HG03558 (cell line): ENCODE measurements at regions not wholly inside any gene's neighbourhood (a gene's known extent, or its start where the extent isn't known, plus 50 kb on each side); places are given as distances from the start of the nearest gene placed in this dataset.
"Not testable (repeated sequence)": the region's sequence is repeated elsewhere in the genome, so short reads cannot be mapped to it uniquely, and the experiment has no call there.

Experiments used
- ATAC-seq: cut with Tn5 transposase; IDR thresholded peaks from one replicate; pipeline ENCODE4 v1.9.1; 2021; ENCODE audit warnings: moderate number of reproducible peaks; ENCODE audit not compliant: unreplicated experiment; ENCODE audit errors: extremely low read depth

DNA sequence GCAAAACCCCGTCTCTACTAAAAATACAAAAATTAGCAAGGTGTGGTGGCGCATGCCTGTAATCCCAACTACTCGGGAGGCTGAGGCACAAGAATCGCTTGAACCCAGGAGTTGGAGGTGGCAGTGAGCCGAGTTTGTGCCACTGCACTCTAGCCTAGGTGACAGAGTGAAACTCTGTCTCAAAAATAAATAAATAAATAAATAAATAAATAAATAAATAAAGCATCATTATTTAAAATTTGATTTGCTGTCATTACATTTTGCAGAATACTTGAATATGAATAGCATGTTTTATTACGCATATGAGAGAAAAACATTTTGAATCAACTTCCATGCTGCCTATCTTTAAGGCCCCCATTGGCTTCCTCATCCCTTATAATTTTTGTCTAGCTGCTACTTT, 53.4 kb upstream of the MED14 start:
- ATAC-seq = not testable (repeated sequence)

DNA sequence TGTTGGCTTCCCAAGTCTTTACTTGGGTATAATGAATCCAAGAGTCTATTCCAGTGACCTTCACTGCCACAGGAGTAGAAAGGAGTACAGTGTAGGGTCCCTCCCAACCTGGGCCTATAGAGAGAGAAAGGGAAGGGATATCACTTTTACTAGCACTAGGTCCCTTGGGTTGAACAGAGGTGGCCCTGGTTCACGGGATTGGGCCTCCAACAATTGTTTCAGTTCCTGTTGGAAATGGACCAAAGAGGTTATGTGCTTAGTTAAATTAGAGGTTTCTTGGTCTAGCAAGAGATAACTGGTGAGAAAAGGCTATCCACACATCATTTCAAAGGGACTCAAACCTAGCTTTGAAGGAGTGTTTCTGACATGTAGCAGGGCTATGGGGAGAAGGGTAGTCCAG, 57.1 kb upstream of the MED14 start:
- ATAC-seq = no peak

DNA sequence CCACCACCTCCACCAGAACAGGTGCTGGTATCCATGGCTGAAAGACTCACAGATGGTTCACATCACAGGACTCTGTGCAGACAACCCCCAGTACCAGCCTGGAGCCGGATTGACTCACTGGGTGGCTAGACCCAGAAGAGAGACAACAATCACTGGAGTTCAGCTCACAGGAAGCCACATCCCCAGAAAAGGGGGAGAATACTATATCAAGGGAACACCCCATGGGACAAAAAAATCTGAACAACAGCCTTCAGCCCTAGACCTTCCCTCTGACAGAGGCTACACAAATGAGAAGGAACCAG, 59.4 kb upstream of the MED14 start:
- not testable (repeated sequence) for ATAC-seq

DNA sequence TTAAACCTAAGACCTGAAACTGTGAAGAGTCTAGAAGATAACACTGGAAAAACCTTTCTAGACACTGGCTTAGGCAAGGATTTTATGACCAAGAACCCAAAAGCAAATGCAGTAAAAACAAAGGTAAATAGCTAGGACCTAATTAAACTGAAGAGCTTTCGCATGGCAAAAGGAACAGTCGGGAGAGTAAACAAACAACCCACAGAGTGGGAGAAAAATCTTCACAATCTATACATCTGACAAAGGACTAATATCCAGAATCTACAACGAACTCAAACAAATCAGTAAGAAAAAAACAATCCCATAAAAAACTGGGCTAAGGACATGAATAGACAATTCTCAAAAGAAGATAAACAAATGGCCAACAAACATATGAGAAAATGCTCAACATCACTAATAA, 64.4 kb upstream of the MED14 start:
- ATAC-seq = not testable (repeated sequence)

DNA sequence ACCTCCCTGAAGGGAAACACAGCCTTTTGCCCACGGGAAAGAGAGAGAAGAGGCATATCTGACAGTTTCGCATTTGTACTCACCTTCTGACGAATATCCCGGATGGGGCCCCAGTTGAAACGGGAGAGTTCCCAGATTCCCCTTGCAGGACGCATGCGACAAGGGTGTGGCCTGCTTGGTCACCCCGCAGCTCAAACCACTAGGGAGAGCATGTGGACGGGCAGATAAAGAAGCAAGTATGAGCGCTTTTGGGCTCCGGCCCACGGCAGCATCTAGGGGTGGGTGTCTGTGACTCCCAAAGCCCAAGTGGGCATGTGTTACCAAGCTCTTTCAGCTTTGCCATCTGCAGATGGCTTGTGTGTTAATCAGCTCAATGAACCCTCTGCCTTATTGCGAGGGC, 70.1 kb upstream of the MED14 start:
- no peak for ATAC-seq

DNA sequence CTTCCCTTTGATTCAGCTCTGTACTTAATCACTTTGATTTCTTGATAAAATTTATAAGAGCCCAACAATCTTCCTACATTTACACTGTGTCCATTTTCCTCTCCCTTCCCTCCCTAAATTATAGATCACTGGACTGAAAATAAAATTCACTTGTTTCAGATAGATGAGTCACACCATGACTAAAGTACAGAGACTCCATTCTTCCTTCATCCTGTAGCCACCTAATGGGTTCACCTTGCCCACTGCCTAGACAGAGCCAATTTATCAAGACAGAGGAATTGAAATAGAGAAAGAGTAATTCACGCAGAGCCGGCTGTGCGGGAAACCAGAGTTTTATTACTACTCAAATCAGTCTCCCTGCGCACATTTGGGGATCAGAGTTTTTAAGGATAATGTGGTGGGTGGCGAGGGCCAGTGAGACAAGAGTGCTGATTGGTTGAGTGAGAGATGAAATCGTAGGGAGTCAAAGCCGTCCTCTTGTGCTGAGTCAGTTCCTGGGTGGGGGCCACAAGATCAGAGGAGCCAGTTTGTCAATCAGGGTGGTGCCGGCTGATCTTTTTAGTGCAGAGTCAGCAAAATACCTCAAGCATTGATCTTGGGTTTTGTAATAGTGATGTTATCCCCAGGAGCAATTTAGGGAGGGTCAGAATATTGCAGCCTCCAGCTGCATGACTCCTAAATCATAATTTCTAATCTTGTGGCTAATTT, 71.3 kb upstream of the MED14 start:
- ATAC-seq = no peak

DNA sequence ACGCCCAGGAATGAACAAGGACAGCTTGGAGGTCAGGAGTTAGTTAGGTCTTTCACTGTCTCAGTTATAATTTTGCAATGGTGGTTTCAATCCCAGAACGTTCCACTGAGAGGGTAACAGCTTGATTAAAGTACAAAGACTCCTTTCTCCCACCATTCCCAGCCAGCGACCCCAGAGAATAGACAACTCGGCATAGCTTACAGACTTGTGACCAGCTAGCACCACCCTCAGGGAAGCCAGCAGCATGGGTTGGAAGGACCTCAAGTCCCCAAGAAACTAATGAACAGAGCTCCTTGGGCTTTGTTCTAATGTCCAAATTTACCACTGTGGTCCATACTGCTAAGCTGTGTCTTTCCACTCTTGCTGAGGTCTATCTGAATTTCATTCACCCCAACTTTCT, 72.0 kb upstream of the MED14 start:
- no peak for ATAC-seq

DNA sequence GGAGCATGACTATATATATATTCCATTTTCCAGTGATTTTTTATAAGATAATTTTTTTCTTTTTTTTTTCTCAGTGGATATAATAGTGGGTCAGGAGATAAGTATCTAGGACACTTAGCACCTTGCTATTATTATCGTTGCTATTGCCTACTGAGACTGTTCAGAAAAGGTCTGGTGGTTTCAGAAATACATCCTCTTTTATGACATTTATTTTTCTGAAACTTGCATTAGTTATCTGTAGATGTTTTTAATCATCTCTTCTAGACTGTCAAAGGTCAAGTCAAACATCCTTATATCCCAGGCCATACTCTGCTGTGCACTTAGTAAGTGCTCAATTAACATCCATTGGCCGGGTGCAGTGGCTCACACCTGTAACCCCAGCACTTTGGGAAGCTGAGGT, 72.9 kb upstream of the MED14 start:
- no peak for ATAC-seq

DNA sequence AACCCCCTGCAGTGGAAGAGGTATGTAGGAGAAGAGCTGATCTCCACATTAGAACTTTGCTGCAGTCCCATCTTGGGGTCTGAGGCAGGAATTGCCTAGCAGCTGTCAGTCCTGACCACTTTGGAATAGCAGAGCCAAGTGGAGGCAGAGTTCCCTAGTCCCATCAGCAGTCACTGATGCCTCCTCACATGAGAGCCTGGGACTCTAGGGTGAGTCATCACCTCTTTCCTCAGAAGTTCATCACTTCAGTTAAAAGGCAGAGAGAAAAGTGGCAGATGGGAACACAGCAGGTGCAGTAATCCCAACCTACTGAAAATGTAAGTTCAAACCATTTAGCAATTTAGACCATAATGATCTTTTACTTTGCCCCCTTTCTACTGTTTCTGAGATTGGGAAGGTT, 73.9 kb upstream of the MED14 start:
- no peak for ATAC-seq

DNA sequence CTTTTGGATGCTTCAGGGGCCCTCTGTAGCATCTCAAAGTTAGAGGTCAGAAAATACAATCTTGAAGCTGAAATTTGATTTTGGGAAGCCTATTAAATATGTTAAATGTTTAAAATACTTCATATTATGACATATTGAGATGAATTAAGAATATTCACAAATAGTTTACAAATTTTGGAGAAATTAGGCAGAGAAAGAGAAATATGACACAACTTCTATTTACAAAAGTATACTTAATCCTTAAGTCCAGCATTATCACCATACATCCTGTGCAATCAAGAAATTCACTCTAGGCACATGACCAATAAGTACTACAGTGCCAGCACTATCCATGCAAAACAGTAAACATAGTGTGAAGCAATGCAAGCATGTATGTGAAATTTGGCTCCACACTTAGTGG, 79.7 kb upstream of the MED14 start:
- ATAC-seq = not testable (repeated sequence)

DNA sequence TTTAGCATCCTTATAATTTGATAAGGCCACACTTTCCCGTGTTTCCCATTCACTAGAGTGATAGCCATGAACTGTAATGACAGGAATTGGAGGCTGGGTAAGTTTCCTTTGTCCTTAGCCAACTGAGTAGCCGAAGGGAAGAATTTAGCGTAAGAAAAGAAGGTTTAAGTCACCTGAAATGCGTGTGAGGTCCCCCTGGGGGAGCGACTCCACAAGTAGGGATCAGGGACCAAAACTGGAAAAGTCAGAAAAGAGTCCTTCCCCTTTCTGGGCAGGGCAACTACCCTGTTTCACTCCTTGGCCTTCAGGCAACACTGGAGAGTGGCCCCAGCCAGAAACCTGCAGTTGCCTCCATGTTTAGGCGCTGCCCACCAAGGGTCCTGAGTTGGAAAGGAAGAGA, 81.6 kb upstream of the MED14 start:
- ATAC-seq = no peak

DNA sequence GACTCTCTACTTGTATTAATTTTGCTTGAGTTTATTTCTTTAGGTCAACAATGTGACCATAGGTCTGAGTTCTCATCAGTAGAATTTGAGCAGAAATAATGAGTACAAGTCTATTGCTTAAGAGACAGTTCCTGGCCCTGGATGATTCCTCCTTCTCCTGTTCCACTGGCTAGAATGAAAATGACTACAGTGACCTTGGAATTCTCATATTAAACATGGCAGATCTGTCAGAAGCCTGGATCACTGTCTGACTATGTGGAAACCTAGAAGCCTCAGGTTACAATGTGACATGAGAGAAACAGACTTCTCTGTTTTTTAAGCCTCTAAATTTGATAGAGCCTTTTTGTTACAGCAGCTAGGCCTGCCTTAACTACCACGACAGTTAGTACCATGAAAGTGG, 82.9 kb upstream of the MED14 start:
- no peak for ATAC-seq

DNA sequence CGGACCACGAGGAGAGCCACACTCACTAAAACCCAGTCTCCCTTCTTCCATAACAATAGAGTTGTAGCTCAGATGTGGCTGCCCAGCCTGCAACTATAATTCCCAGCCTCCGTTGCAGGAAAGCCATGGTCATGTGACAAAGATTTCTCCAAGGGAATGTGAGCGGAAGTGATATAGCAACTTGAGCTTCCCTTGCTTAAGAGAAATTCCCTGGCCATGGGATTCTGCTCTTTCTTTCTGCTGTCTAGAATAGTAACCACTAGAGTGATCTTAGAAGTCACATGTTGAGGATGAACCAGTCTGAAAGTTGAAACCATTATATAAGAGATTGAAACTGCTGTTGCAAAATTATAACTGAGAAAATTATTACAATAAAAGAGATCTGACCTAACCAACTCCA, 86.4 kb upstream of the MED14 start:
- no peak for ATAC-seq

DNA sequence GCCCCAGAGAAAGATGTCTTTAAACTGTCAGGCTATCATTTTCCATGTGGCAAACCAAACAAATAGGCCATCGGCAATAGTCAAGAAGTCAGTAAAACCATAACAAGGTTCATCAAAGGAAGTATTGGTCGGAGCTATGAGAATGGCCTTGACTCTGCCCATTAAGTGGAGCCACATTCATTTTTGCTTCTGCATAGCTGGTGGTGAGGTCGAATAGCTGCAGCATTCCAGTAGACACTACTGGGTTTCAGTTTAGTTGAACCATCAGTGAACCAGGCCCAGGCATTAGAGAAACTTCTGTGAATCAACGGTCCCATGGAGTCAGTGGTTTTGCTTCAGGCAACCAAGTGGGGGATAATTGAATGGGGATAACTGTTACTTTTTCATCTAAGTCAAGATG, 92.0 kb upstream of the MED14 start:
- no peak for ATAC-seq

DNA sequence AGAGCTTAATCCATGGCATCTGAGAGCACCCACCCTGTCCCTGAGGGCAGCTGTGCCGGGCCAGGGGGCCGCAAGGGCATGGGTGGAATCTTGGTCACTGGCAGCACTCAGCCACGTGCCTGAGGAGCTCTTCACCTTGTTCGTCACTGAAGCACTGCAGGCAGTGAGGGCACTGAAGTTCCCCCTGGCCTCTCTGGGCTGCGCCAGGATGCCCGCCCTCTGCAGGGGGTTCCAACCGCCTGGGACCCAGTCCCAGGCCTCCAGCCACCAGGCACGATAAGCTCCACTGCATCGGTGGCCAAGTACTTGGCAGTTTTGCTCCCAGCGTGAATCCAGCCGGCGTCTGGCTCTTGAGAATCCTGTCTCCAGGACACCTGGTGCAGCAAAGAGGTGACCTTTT, 96.4 kb upstream of the MED14 start:
- no peak for ATAC-seq

DNA sequence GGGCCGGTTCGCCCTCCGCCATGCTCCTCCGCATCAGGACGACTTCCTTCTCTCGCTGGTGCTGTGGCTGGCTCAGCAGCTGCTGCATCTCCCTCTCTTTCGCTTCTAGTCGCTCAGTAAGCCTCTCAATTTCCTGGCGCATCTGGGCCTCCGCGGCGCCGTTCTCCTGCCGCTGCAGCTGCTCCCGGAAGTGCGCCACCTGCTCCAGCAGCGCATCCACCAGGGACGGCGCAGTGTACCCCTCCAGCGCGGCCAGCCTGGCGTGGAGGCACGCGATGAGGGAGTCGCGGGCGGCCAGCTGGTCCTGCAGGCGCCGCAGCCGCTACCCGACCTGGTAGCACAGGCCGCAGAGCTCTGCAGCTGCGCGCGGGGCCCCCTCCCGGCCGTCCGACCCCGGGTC, 97.4 kb upstream of the MED14 start:
- no peak for ATAC-seq

DNA sequence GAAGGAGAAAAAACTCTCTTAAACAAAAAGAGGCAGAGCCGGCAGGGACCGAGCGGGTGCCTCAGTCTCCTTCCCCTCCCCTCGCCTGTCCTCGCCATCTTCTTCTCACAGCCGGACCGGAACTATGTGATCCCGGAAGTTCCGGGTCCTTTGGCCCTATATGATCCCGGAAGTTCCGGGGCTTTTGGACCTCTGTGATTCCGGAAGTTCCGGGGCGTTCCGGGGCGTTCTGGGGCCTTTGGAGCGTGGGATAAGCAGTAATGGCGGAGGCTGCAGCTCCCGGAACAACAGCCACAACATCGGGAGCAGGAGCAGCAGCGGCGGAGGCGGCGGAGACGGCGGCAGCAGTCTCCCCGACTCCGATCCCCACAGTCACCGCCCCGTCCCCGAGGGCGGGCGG, 98.9 kb upstream of the MED14 start:
- ATAC-seq = no peak

DNA sequence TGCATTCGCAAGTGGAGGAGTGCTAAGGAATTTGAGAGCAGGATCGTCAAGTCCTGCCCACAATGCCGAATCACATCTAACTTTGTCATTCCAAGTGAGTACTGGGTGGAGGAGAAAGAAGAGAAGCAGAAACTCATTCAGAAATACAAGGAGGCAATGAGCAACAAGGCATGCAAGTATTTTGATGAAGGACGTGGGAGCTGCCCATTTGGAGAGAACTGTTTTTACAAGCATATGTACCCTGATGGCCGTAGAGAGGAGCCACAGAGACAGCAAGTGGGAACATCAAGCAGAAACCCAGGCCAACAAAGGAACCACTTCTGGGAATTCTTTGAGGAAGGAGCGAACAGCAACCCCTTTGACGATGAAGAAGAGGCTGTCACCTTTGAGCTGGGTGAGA, 100.2 kb upstream of the MED14 start:
- no peak for ATAC-seq

DNA sequence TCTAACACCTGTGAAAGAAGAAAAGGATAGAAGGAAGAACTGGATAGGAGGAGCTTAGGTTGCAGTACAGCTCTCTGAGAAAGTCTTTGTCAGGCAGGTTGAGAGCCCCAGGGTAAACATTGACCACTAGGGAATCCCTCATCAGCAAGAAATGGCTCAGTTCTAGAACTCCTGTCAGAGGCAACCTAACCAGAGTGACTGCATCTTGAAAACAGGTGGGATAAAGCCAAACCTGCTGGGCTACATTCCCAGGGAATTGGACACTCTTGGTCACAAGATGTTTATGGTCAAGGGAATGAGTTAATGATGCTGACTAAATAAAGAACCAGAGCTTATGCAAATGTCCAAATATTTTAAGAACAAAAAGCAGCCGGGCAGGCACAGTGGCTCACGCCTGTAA, 108.3 kb upstream of the MED14 start:
- no peak for ATAC-seq

DNA sequence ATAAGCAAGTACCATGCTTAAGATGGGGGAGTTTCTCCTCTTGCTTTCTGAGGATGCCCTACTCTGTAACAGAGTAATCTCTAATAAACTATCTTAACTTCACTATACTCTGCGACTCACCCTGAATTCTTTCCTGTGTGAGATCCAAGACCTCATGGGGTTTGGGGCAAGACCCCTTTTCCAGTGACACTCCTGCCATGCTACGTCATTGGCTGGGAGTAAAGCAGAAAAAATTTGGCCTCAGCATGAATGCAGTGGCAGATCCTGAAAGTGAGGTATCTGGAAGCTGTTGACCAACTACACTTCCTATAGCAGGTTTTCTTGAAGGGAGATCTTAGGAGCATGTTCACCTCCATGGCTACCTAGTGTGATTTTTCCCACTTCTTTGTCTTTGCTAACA, 109.1 kb upstream of the MED14 start:
- no peak for ATAC-seq

DNA sequence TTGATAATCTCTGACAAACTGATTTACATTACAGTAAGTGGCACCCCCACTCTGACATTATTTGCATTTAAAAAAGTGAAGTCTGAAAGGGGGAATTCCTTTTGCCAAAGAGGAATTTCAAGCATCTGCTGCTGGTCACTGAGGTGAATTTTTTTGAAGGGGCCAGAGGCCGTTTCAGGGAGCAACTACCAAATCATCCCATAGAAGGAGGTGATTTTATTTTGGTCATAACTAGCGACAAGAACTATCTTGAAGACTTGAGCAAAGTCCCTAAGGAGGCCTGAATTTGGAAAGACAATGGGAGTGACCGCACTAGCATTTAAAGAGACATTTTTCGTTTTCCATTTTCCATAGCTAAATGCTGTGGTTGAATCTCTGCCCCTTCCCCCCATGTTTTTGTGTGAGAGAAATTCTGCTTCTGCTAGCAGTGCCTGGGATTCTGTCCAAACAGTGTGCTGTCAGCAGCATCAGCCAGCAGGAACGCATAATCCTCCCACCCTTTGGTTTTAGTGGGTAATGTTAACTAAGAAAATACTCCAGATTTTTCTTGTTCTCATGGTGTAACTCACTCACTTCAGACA, 110.1 kb upstream of the MED14 start:
- ATAC-seq = no peak

DNA sequence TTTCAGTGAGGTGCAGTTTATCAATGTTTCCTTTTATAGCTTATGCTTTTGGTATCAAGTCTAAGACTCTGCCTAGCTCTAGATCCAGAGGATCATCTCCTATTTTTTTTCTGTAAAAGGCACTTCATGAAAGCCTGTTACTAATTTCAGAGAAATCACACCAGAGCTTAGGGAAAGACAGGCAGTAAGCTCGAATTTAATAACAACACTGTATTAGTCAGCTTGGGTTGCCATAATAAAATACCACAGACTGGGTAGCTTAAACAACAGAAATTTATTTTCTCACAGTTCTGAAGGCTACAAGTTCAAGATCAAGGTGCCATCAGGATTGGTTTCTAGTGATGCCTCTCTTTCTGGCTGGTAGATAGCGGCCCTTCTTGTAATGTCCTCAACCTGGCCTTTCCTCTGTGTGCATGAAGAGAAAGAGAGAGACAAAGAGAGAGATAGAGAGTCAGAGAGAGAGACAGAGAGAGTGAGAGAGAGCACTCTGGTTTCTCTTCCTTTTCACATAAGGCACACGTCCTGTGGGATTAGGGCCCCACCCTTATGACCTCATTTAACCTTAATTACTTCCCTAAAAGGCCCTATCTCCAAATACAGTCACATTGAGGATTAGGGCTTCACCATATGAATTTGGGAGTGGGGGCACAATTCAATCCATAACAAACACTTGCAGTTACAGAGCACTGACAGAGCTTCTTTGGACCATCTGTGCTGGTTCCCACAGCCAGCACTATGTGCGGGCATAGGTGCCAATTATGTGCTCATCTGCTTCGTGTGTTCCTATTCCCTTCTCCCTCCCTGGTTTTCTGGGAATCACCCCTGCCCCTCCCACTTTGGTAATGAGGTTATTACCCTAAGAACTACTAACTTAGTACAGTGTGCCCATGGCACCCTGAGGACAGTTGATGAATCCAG, 114.8 kb upstream of the MED14 start:
- ATAC-seq = no peak
